SK-N-DZ (cell line): ENCODE measurements at regions not wholly inside any gene's neighbourhood (a gene's known extent, or its start where the extent isn't known, plus 50 kb on each side); places are given as distances from the start of the nearest gene placed in this dataset.

Experiments
- DNase-seq: peaks from one replicate; pipeline ENCODE4 v3.0.0-alpha.2; 2015; ENCODE audit warnings: low spot score

DNA sequence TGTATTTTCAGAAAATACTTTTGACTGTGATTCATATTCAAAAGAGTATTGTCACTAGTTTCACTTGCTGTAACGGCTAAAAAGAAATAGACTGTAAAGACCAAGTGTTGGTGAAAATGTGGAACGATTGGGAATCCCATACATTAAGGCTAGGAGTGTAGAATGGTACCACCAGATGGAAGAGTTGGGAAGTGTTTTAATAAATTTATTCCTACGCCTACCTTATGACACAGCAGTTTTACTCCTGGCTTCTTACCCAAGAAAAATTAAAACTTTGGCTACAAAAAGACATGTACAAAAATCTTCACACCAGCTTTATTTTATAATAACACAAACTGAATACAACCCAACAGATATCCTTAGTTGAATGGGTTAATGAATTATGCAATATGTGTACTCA, 256.2 kb downstream of the TAF11L14 start:
- DNase-seq = no peak

DNA sequence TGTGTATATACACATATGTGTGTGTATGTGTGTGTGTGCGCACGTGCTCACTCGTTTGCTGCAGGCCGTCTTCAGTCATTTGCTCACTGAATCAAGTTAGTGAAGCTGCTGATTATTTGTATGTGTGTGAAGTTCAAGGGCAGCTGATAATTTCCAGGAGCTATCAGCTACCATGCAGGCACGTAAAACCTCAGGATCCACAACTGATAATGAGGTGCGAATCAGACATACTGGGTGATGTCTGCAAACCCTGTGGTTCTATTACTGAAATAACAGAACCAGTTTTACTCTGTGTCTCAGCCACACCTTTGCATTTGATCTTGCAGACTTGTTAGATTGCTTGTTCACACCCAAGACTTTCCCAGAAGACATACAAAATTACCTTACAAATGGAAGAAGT, 257.6 kb downstream of the TAF11L14 start:
- DNase-seq = no peak

DNA sequence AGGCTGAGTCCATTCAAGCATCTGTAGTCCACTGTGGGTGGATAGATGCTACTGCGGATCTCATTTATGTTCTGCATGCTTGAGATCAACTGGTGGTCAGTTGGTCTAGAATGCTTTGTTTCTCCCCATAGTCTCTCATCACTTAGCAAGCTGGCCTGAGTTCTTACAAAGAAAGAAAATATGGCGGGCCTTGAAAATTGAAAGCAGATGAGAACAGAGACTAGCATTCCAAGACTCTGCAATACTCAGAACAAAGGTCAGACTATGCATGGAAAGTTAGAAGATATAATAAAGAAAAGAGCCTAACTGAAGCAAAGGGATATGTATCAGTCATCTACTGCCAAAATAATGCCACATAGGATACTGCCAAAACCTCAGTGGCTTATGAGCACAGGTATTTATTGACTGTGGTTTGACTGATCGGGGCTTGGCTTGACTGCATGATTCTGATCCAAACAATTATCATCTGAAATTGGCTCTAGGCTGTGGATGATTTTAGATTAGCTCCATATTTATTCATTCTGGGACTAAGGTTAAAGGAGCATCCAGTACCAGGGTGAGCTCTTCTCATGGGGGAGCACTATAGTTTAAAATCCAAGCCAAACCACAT, 258.9 kb downstream of the TAF11L14 start:
- no peak for DNase-seq

DNA sequence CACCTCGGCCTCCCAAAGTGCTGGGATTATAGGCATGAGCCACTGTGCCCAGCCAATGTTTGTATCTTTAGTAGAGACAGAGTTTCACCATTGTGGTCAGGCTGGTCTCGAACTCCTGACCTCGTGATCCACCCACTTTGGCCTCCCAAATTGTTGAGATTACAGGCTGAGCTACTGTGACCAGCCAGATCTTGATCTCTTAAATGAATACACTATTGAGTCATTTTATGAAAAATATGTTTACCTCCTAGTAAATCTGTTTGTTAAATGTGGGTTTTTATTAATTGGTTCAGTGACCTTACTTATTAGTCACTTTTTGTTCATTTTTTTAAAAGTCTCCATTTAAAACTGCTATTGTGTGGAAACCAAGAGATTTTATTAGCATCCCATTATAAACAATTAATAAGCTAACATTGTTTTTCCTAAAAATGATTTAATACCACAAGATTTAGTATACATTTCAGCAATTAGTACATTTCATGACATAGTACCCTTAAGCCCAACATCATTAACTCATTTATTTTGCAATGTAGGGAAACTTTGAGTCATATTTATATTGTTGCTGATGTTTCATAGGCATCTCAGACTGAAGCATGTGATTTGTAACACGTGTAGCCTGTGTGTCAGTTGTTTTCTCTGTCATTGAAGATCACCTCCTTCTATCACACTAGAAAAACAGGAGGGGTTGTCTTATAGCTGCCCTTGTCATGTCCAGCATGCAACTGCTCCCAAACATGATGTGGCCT, 261.2 kb downstream of the TAF11L14 start:
- DNase-seq = no peak

GRCh38 chr5:17896605-17897004, 262.3 kb downstream of the TAF11L14 start:
- DNase-seq = no peak

DNA sequence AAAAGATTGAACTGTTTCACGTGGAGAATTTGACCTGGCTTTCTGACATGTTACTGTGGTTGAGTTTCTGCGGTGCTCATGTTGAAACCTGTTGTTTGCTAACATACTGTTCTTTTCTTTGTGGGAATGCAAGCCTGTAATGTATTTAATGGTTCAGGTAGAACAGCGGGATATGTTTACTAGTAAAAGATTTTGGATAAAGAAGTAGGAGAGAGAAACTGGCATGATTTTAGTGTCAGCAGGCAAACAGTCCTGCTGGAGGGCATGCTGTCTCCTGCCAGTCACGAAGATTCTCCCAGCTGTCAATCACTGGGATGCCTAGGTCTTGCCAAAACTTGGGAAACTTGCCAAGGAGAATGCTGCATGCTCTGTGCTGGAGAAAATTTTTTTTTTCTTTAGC, 263.5 kb downstream of the TAF11L14 start:
- no peak for DNase-seq

GRCh38 chr5:17898766-17899165, 264.5 kb downstream of the TAF11L14 start:
- DNase-seq = no peak

- DNase-seq = no peak
Observed at GRCh38 chr5:17907094-17907493, 272.8 kb downstream of the TAF11L14 start.

DNA sequence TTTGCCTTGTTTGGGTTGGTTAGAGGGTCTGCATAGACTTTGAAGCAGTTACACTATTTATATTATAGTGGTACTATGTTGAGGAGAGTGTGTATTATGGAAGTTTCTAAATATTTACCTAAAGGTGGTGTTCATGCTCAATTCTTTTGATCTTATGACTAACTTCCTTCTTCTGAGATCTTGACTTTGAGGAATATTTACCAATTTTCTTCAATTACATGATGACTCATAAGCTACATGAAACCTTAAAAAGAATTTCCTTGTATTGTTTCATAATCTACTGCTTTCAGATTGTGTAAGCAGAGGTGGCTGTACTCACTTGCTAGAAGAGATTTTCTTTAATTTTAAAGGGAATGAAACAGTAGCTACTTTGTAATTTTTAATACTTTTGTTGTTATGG, 276.1 kb downstream of the TAF11L14 start:
- DNase-seq = no peak

GRCh38 chr5:17912794-17913193, 278.5 kb downstream of the TAF11L14 start:
- DNase-seq = no peak

DNA sequence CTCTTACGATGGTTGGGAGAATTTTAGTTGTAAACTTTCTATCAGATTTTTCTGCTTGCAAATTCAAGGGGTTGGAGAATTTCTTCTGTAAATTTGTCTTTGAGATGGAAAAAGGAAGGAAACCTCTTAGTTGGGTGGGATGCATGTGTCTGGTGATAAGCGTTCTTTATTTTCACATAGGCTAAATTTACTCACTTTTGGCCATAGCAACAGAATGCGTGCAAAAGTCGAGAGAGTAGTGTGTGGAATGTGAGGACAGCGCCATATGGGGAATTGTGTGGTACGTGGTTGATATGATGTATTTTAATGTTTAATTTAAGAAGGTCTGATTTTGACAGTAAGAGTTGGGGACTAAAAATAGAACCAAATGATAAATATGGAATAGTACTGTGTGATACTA, 282.2 kb downstream of the TAF11L14 start:
- no peak for DNase-seq

DNA sequence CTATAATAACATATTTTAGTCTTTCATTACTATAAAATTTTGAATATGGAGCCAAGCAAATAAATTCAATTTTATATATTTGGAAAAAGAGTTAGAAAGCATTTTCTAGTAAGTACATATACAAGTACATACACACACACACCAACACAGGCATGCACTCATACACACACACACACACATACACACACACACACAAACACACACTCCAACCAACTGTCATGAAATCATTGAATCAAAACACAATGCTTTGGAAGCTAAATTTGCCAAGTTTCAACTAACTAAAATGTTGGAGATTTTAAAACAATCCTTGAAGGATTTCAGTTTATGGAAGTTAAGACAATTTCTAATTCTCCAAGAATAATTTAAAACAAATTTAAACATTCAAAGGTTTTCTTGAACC, 283.2 kb downstream of the TAF11L14 start:
- no peak for DNase-seq

DNA sequence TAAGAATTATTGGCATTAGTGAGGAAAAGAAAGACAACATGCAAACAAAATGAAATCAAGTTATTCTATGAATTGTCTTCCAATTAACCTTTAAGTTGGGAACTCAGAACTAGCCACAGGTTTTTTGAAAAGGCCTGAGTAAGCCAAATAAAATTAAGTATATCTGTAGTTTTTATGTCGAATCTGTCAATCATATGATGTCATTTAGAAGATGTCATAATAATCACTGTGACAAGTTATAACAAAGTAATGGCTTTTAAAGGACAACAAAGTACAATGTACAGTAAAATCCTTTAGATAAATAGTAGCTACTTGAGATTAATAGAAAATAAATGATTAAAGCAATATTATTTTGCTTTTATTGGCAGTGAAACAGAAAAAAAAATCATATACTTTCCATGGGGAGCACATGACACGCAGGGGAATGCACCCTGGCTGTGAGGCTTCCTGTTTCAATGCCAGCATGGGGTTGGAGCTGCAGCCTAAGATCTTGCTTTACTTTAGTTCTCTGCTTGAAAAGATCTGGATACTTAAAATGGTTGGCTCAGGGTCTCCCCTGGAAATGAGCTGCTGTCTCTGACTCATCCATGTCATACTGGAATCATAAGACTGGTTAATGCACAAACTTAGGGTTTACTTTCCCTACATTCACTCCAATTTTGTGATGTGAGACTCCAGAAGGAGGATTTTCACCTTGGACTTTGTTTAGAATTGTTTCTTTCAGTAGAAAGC, 284.3 kb downstream of the TAF11L14 start:
- no peak for DNase-seq

- DNase-seq = no peak
Observed at GRCh38 chr5:17925276-17925675, 291.0 kb downstream of the TAF11L14 start.

GRCh38 chr5:17928581-17928981, 294.3 kb downstream of the TAF11L14 start:
- DNase-seq = no peak

- DNase-seq = no peak
Observed at GRCh38 chr5:17929171-17929570, 294.9 kb downstream of the TAF11L14 start.

DNA sequence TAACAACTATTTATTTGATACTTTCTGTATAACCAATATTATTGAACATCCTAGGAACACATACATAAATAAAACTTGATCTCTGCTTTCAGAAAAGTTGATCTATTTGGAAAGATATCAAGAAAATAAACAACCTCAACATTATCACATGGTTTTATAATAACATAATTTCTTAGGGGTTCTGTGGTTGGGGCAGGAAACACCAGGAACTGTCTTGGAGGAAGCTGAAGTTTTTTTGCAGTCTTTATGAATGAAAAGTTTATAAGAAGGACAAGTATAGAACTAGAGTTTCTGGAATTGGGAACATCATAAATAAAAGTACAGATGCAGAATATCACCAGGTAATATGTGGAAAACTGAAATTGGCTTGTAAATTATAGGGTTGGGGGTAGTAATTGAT, 296.1 kb downstream of the TAF11L14 start:
- DNase-seq = no peak

DNA sequence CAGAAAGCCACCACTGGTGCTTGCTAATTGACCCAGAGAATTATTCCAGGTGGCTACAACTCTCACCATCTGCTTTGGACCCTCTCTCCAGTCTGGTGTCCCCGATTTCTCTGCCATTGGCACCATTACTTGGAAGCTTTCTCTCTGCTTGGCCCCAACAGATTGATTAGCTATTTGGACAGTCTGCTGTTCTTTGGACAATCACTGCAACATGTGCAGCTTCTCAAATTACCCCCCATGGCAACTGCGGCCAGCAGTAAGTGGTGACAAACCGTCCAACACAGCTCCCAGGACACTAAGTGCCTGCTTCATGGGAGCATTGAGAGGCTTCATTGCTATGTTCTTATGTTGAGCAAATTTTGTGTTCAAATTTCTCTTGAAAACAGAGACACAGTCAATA, 309.8 kb downstream of the TAF11L14 start:
- DNase-seq = no peak

DNA sequence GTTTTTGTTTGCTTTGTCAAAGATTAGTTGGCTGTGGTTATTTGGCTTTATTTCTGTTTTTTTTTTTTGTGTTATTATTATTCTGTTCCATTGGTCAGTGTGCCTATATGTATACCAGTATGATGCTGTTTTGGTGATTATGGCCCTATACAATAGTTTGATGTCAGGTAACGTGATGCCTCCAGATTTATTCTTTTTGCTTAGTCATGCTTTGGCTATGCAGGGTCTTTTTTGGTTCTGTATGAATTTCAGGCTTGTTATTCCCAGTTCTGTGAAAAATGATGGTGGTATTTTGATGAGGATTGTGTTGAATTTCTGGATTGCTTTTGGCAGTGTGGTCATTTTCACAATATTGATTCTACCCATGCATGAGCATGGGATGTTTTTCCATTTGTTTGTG, 312.8 kb downstream of the TAF11L14 start:
- DNase-seq = no peak

DNA sequence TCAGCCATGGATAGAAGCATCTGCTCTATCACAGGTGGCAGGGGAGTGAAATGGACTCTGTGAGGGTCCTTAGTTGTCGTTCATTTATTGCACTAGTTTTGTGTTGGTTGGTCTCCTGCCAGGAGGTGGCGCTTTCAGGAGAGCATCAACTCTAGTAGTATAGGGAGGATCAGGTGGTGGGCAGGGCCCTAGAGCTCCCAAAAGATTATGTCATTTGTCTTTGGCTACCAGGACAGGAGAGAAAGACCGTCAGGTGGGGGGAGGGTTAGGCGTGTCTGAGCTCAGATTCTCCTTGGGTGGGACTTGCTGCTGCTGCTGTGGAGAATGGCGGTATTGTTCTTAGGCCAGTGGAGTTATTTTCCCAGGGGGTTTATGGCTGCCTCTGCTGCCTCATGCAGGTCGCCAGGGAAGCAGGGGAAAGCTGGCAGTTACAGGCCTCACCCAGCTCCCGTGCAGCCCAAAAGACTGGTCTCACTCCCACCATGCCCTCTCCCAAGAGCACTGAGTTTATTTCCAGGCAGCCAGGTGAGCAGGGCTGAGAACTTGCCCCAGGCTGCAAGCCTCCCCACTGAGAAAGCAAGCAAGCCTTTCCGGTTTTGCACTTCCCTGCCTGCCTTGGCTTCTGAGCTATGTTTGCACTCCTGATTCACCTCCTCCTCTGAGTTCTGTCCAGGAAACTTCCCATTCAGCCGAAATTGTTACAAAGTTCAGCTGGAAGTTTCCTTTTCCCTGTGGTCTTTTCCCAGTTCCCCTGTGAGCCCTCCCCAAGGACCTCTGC, 317.3 kb downstream of the TAF11L14 start:
- peak; percentile 26 for DNase-seq

- no peak for DNase-seq
Observed at GRCh38 chr5:17952231-17952630, 318.0 kb downstream of the TAF11L14 start.

- DNase-seq = no peak
Observed at GRCh38 chr5:17964067-17964466, 329.8 kb downstream of the TAF11L14 start.
